Erythroblast (primary cell): ENCODE measurements at regions not wholly inside any gene's neighbourhood (a gene's known extent, or its start where the extent isn't known, plus 50 kb on each side); places are given as distances from the start of the nearest gene placed in this dataset.

Source experiments
- GATA1 ChIP-seq: IDR thresholded peaks from 2 replicates; pipeline ENCODE4 v1.6.1; 2011; ENCODE audit warnings: low read depth, mild to moderate bottlenecking, control low read depth, low read length, moderate library complexity
- POLR2A ChIP-seq: IDR thresholded peaks from 2 replicates; pipeline ENCODE4 v1.6.1; 2011; ENCODE audit warnings: mild to moderate bottlenecking, low read length

GRCh38 chr12:128033473-128033872 lies 233.5 kb upstream of the TMEM132C start:
- TF ChIP-seq POLR2A (no peak), GATA1 (no peak)
